SK-N-SH treated with all-trans-retinoic acid at 6 μM for 48 hours (cell line): ENCODE measurements at regions not wholly inside any gene's neighbourhood (a gene's known extent, or its start where the extent isn't known, plus 50 kb on each side); places are given as distances from the start of the nearest gene placed in this dataset.
A peak's percentile ranks its signal among the peaks of the same experiment; 100 is the strongest.

Experiments
- ATAC-seq: fragments of 200-7000 bp; cut with Tn5 transposase; 3 replicates; pipeline ENCODE4 v1.9.1; 2020; ENCODE audit warnings: mild to moderate bottlenecking, moderate library complexity
- ARNTL ChIP-seq: fragments of 450-650 bp; formaldehyde crosslinking; IDR thresholded peaks from 2 replicates; pipeline ENCODE4 v1.5.0; 2020; ENCODE audit warnings: low read depth, mild to moderate bottlenecking, moderate library complexity, borderline replicate concordance
- BACH2 ChIP-seq: fragments of 250-450 bp; sonication (Bioruptor Pico); IDR thresholded peaks from 2 replicates; pipeline ENCODE4 v1.9.0; 2021; ENCODE audit warnings: mild to moderate bottlenecking, borderline replicate concordance
- GLIS3 ChIP-seq: fragments of 250-450 bp; sonication (Bioruptor Pico); IDR thresholded peaks from 2 replicates; pipeline ENCODE4 v1.5.0; 2020; ENCODE audit warnings: mild to moderate bottlenecking, moderate library complexity
- ISL1 ChIP-seq: fragments of 250-450 bp; sonication (Bioruptor Pico); IDR thresholded peaks from 2 replicates; pipeline ENCODE4 v2.1.2; 2022; ENCODE audit warnings: mild to moderate bottlenecking, moderate library complexity
- PPARA ChIP-seq: fragments of 250-450 bp; sonication (Bioruptor Pico); IDR thresholded peaks from 2 replicates; pipeline ENCODE4 v1.5.0; 2020; ENCODE audit warnings: mild to moderate bottlenecking, borderline replicate concordance
- RARB ChIP-seq: fragments of 250-450 bp; sonication (Bioruptor Pico); IDR thresholded peaks from 2 replicates; pipeline ENCODE4 v1.8.0; 2021; ENCODE audit warnings: mild to moderate bottlenecking, moderate library complexity
- SNAI2 ChIP-seq: fragments of 250-450 bp; sonication (Bioruptor Pico); IDR thresholded peaks from 2 replicates; pipeline ENCODE4 v1.5.0; 2020; ENCODE audit warnings: mild to moderate bottlenecking, moderate library complexity
- TCF4 ChIP-seq: fragments of 250-450 bp; sonication (Bioruptor Pico); IDR thresholded peaks from 2 replicates; pipeline ENCODE4 v1.8.0; 2021; ENCODE audit warnings: mild to moderate bottlenecking, moderate library complexity, borderline replicate concordance
- TOX ChIP-seq: fragments of 250-450 bp; sonication (Bioruptor Pico); IDR thresholded peaks from 2 replicates; pipeline ENCODE4 v1.8.0; 2021; ENCODE audit warnings: mild to moderate bottlenecking, moderate library complexity, borderline replicate concordance
- TSHZ2 ChIP-seq: fragments of 250-450 bp; sonication (Bioruptor Pico); IDR thresholded peaks from 2 replicates; pipeline ENCODE4 v1.5.0; 2020; ENCODE audit warnings: mild to moderate bottlenecking, moderate library complexity
- ZC3H10 ChIP-seq: fragments of 250-450 bp; sonication (Bioruptor Pico); IDR thresholded peaks from 2 replicates; pipeline ENCODE4 v1.5.1; 2021; ENCODE audit warnings: mild to moderate bottlenecking, moderate library complexity
- ZFP3 ChIP-seq: fragments of 250-450 bp; sonication (Bioruptor Pico); IDR thresholded peaks from 2 replicates; pipeline ENCODE4 v1.5.0; 2020; ENCODE audit warnings: mild to moderate bottlenecking, moderate library complexity
- ZFP30 ChIP-seq: fragments of 450-650 bp; formaldehyde crosslinking; IDR thresholded peaks from 2 replicates; pipeline ENCODE4 v1.5.0; 2022; ENCODE audit warnings: mild to moderate bottlenecking, moderate library complexity
- ZNF70 ChIP-seq: fragments of 450-650 bp; formaldehyde crosslinking; IDR thresholded peaks from 2 replicates; pipeline ENCODE4 v1.5.0; 2020; ENCODE audit warnings: mild to moderate bottlenecking, moderate library complexity
- TF ChIP-seq, protein P1 (sequence below): fragments of 250-450 bp; sonication (Bioruptor Pico); IDR thresholded peaks from 2 replicates; pipeline ENCODE4 v1.8.0; 2020; ENCODE audit warnings: mild to moderate bottlenecking, moderate library complexity, borderline replicate concordance
- TF ChIP-seq, protein P2 (sequence below): fragments of 250-450 bp; sonication (Bioruptor Pico); IDR thresholded peaks from 2 replicates; pipeline ENCODE4 v1.5.1; 2020; ENCODE audit warnings: low read depth, mild to moderate bottlenecking, moderate library complexity

GRCh38 chr2:180324182-180324581 is 317.1 kb upstream of the CWC22 start:
- ATAC-seq = no peak
- TF ChIP-seq ZNF70 (CRISPR knock-in tag) (no peak), ARNTL (CRISPR knock-in tag) (no peak), RARB (CRISPR knock-in tag) (no peak), TOX (CRISPR knock-in tag) (no peak), TSHZ2 (CRISPR knock-in tag) (no peak), GLIS3 (no peak), ZC3H10 (CRISPR knock-in tag) (no peak), TCF4 (CRISPR knock-in tag) (no peak), PPARA (CRISPR knock-in tag) (no peak)
- TF ChIP-seq, protein P1, sequence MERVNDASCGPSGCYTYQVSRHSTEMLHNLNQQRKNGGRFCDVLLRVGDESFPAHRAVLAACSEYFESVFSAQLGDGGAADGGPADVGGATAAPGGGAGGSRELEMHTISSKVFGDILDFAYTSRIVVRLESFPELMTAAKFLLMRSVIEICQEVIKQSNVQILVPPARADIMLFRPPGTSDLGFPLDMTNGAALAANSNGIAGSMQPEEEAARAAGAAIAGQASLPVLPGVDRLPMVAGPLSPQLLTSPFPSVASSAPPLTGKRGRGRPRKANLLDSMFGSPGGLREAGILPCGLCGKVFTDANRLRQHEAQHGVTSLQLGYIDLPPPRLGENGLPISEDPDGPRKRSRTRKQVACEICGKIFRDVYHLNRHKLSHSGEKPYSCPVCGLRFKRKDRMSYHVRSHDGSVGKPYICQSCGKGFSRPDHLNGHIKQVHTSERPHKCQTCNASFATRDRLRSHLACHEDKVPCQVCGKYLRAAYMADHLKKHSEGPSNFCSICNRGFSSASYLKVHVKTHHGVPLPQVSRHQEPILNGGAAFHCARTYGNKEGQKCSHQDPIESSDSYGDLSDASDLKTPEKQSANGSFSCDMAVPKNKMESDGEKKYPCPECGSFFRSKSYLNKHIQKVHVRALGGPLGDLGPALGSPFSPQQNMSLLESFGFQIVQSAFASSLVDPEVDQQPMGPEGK (CRISPR knock-in tag) = no peak

DNA sequence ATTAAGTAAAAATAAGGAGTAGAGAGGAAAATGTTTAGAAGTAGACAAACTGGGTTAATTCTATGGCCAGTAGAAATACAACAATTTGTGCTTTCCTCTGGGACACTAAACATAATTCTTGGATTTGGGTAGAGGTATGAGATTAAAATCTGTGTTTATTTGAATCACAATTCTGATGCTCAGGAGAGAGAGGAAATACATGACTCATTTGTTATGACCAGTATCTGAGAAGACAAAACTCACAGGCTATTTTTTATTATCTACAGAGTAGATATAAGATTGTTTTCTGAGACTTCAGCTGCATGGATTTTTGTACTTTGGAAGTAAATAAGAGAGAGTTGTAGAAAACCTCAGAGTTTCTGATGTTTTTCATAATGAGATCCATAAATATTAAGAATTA is 315.7 kb upstream of the CWC22 start:
- no peak for TF ChIP-seq PPARA (CRISPR knock-in tag)
- no peak for TF ChIP-seq TOX (CRISPR knock-in tag)
- TF ChIP-seq ZFP30 (CRISPR knock-in tag) = no peak
- TF ChIP-seq, protein P1 (CRISPR knock-in tag) = no peak
- TF ChIP-seq ZFP3 = no peak
- TF ChIP-seq ISL1 (CRISPR knock-in tag) = no peak
- TF ChIP-seq, protein P2, sequence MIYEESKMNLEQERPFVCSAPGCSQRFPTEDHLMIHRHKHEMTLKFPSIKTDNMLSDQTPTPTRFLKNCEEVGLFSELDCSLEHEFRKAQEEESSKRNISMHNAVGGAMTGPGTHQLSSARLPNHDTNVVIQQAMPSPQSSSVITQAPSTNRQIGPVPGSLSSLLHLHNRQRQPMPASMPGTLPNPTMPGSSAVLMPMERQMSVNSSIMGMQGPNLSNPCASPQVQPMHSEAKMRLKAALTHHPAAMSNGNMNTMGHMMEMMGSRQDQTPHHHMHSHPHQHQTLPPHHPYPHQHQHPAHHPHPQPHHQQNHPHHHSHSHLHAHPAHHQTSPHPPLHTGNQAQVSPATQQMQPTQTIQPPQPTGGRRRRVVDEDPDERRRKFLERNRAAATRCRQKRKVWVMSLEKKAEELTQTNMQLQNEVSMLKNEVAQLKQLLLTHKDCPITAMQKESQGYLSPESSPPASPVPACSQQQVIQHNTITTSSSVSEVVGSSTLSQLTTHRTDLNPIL (CRISPR knock-in tag) = no peak
- no peak for TF ChIP-seq ZC3H10 (CRISPR knock-in tag)
- TF ChIP-seq GLIS3 = no peak
- no peak for TF ChIP-seq BACH2
- no peak for TF ChIP-seq ARNTL (CRISPR knock-in tag)
- peak; percentile 55; the same call in 2 of the 3 replicates for ATAC-seq

GRCh38 chr2:180319586-180320405 is 312.7 kb upstream of the CWC22 start:
- ATAC-seq = no peak
- TF ChIP-seq SNAI2 = no peak

DNA sequence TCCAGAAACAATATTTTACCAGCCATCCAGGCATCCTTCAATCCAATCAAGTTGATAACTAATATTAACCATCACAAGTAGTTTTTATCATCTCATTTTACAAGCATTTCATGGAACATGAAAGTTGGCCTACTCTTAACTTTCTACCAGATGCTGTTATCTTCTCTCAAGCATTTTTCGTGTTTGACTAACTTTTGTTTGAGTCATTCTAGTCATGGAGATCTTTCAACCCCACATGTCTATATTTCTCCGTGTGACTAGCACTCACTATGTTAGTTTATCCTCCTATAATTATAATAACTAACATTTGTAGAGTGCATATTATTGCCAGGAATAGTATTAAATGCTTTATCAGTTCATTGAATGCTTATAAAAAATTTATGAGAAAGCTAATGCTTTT is 307.0 kb upstream of the CWC22 start:
- ATAC-seq = no peak
- TF ChIP-seq BACH2 (no peak), RARB (CRISPR knock-in tag) (no peak), TCF4 (CRISPR knock-in tag) (no peak)
- TF ChIP-seq, protein P1 (CRISPR knock-in tag) = no peak
- TF ChIP-seq, protein P2 (CRISPR knock-in tag) = no peak
